Esophagus muscularis mucosa (tissue), 4 donors: ENCODE measurements at regions not wholly inside any gene's neighbourhood (a gene's known extent, or its start where the extent isn't known, plus 50 kb on each side); places are given as distances from the start of the nearest gene placed in this dataset.

Experiments used
- DNase-seq: peaks from one replicate; pipeline ENCODE4 v3.0.0-alpha.2; 2017; ENCODE audit errors: extremely low spot score
- H3K27ac ChIP-seq, 4 donors: fragments of 200-600 bp; sonication (generic); replicated peaks in 1 of 4; 1 replicate in 3 of 4; 2 replicates in 1 of 4; pipeline ENCODE4 v1.5.1; 2016 to 2019; ENCODE audit warnings: mild to moderate bottlenecking in 1 of 4
- H3K27me3 ChIP-seq, 4 donors: fragments of 200-600 bp; sonication (generic); one replicate each; pipeline versions ENCODE4 v1.5.1 to v1.6.0; 2016 to 2019
- H3K36me3 ChIP-seq, 4 donors: fragments of 200-600 bp; sonication (generic); one replicate each; pipeline ENCODE4 v1.5.1; 2016 to 2019
- H3K4me1 ChIP-seq, 4 donors: fragments of 200-600 bp; sonication (generic); one replicate each; pipeline ENCODE4 v1.5.1; 2016 to 2019
- H3K4me3 ChIP-seq, 4 donors: fragments of 200-600 bp; sonication (generic); 1 replicate in 2 of 4; 2 replicates in 2 of 4; pipeline ENCODE4 v1.5.1; 2016 to 2019; ENCODE audit warnings: mild to moderate bottlenecking in 4 of 4, moderate library complexity in 1 of 4
- H3K9me3 ChIP-seq, 4 donors: fragments of 200-600 bp; sonication (generic); 1 replicate in 3 of 4; 2 replicates in 1 of 4; pipeline ENCODE4 v1.5.1; 2016 to 2019
- EP300 ChIP-seq: sonication (generic); formaldehyde crosslinking; IDR thresholded peaks from one replicate; pipeline ENCODE4 v1.6.1; 2017; ENCODE audit warnings: antibody characterized with exemption
- POLR2A ChIP-seq: fragments of 450-650 bp; IDR thresholded peaks from one replicate; pipeline ENCODE4 v1.6.1; 2017; ENCODE audit warnings: antibody characterized with exemption, moderate library complexity, mild to moderate bottlenecking, low read depth
- POLR2AphosphoS5 ChIP-seq, 2 donors: sonication (generic); formaldehyde crosslinking; IDR thresholded peaks; one replicate each; pipeline ENCODE4 v1.6.1; 2017; ENCODE audit warnings: antibody characterized with exemption in 2 of 2
- WGBS: methylation state at CpG from one replicate; pipeline ENCODE4 v1.1.5; 2018; 5-methylcytosine and 5-hydroxymethylcytosine counted together
- intact Hi-C: fragments of 100-400 bp; cut with DNase I; formaldehyde crosslinking; loops from one replicate; pipeline ENCODE4 v1.15.1; 2023
- TF ChIP-seq, protein P1 (sequence below), 3 experiments: fragments of 200-600 bp in 2 of 3; fragments of 450-650 bp in 1 of 3; sonication (generic) in 2 of 3; IDR thresholded peaks; one replicate each; pipeline ENCODE4 v1.5.1; 2017 to 2019; ENCODE audit warnings: antibody characterized with exemption in 3 of 3, mild to moderate bottlenecking in 2 of 3, moderate library complexity in 1 of 3

DNA sequence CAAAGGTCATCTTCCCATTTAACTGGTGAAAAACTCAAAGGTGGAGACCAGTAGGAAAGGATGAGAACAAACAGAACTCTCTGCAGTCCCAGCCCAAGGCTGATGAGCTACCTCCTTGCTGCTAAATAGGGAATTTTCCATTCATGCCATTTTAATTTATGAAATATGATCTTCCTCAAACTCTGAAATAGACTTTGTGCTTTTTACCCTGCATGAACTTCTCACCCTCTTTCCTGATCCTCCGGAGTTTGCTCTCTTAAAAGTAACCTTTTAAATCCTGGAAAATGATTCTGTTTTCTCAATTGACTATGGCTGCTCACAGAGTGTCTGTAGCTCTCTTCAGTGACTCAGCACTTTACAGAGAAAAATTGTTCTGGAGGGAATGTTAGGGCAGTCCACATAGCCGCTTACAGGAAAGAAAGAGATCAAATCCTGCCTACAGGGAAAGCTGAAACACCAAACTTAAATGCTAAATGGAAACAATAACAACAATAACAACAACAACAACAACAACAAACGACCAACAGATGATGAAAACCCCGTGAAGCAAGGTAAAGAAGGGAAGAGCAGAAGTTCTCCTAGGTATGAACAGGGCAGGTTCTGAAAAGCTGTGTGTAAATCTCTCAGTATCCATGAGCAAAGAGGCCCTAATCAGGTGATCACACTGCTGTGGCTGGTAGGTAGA, 79.8 kb upstream of the SESTD1 start:
- 28% methylated on average over 4 of the region's 4 CpGs for WGBS
- intact Hi-C loops = loop anchor here (10.0 kb wide), 1 partner anchor 120 kb away; no protein-coding TSS in a partner anchor
- H3K4me1 ChIP-seq = peaks cover 14 to 60% (median 50%) of the 10 kb centered on the region in 4 donors
- TF ChIP-seq, protein P1, sequence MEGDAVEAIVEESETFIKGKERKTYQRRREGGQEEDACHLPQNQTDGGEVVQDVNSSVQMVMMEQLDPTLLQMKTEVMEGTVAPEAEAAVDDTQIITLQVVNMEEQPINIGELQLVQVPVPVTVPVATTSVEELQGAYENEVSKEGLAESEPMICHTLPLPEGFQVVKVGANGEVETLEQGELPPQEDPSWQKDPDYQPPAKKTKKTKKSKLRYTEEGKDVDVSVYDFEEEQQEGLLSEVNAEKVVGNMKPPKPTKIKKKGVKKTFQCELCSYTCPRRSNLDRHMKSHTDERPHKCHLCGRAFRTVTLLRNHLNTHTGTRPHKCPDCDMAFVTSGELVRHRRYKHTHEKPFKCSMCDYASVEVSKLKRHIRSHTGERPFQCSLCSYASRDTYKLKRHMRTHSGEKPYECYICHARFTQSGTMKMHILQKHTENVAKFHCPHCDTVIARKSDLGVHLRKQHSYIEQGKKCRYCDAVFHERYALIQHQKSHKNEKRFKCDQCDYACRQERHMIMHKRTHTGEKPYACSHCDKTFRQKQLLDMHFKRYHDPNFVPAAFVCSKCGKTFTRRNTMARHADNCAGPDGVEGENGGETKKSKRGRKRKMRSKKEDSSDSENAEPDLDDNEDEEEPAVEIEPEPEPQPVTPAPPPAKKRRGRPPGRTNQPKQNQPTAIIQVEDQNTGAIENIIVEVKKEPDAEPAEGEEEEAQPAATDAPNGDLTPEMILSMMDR (IDR thresholded peaks at IDR 0.05) = peak in 1 of 3 experiments; percentile 11
- no peak for TF ChIP-seq POLR2A
- no peak for TF ChIP-seq POLR2AphosphoS5 (IDR thresholded peaks at IDR 0.05)
- no peak for TF ChIP-seq EP300
- no peaks in the 10 kb centered on the region for H3K36me3 ChIP-seq
- H3K27ac ChIP-seq = peak overlapping the region; percentile 74 to 81 (median 78)
- DNase-seq = no peak
- H3K27me3 ChIP-seq = no peaks in the 10 kb centered on the region
- H3K9me3 ChIP-seq = no peaks in the 10 kb centered on the region
- H3K4me3 ChIP-seq = no peak overlapping the region

DNA sequence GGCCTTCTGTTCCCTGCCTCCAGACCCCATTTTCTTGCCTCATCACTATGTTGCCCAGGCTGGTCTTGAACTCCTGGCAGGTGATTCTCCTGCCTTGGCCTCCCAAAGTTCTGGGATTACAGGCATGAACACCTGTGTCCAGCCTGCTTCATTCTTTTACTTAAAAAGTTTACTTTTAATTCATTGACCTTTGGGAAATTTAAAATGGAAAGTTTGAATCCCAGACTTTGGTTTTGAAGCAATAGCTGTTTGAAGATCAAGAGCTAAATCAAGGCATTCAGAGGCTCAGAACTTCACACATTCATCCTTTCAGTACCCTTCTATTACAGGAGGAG, 79.3 kb upstream of the SESTD1 start:
- no peaks in the 10 kb centered on the region for H3K27me3 ChIP-seq
- TF ChIP-seq EP300 (no peak), POLR2A (no peak), POLR2AphosphoS5 (IDR thresholded peaks at IDR 0.05) (no peak)
- TF ChIP-seq, protein P1 (IDR thresholded peaks at IDR 0.05) = no peak
- H3K4me3 ChIP-seq = no peak overlapping the region
- intact Hi-C loops = loop anchor here (10.0 kb wide), 1 partner anchor 119 kb away; no protein-coding TSS in a partner anchor
- H3K4me1 ChIP-seq = peaks cover 14 to 57% (median 46%) of the 10 kb centered on the region in 4 donors
- DNase-seq = no peak
- H3K9me3 ChIP-seq = no peaks in the 10 kb centered on the region
- no peaks in the 10 kb centered on the region for H3K36me3 ChIP-seq
- peak overlapping the region; percentile 74 to 81 (median 78) for H3K27ac ChIP-seq

DNA sequence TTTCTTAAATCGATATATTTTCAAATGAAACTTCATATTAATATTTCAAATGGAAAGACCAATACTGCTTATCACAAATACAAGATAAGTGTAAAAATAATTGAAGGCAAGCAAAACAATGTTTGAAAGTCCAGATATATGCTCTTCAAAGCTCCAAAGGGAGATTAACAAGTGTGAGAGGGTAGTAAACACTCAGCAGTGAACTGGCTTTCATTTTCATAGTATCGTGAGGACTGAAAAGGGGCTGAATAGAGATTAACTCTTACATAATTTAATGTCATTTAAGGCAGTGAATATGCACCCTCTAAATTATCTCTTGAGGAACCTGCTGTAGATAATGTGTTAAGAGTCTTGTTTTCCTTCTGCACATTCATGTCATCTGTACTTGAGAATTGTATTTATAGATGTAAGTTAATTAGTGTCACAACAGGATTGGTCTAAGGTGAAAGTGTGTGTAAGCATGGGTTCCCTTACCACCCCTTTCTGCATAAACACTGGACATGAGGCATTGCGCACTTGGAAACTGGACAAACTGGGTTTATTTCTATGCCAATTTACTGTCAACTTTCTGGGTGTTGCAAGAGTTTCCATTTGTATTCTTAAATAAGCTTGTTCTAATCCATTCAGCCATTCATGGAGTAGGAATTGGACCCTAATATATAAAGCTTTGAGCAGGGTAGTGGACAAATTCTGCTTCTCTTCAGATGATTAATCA, 76.7 kb upstream of the SESTD1 start:
- Histone ChIP-seq H3K36me3 (no peaks in the 10 kb centered on the region), H3K27me3 (no peaks in the 10 kb centered on the region), H3K9me3 (no peaks in the 10 kb centered on the region), H3K4me3 (no peak overlapping the region), H3K27ac (peak overlapping the region; percentile 51 to 81 (median 62)), H3K4me1 (peaks cover 14 to 77% (median 57%) of the 10 kb centered on the region in 4 donors)
- intact Hi-C loops = loop anchor here (10.0 kb wide), 1 partner anchor 117 kb away; no protein-coding TSS in a partner anchor
- WGBS = 57% methylated on average over 3 of the region's 3 CpGs
- TF ChIP-seq POLR2AphosphoS5 (IDR thresholded peaks at IDR 0.05) (peak; percentile 28 to 42), POLR2A (no peak)
- no peak for DNase-seq

DNA sequence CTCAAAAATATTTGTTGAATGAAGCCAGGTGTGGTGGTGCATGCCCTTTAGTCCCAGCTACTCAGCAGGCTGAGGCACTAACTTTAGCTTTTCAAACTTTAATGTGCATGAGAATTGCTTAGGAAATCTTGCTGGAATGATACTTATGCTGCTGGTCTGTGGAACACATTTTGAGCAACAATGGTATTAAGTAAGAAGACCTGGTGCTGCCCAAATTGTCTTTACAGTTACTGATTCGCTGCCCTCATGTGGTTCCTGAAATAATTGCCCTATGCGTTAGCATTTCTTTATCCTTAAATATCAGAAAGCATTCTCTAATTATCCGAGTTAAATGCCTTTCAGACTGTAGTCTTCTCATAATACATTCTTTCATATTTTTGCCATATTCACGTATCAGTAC, 76.0 kb upstream of the SESTD1 start:
- WGBS = 57% methylated on average over 4 of the region's 4 CpGs
- DNase-seq = no peak
- Histone ChIP-seq H3K4me3 (no peak overlapping the region), H3K4me1 (peaks cover 14 to 77% (median 57%) of the 10 kb centered on the region in 4 donors), H3K27me3 (no peaks in the 10 kb centered on the region), H3K27ac (peak overlapping the region; percentile 36 to 81 (median 56)), H3K36me3 (no peaks in the 10 kb centered on the region), H3K9me3 (no peaks in the 10 kb centered on the region)
- no peak for TF ChIP-seq EP300
- TF ChIP-seq, protein P1 (IDR thresholded peaks at IDR 0.05) = peak in 2 of 3 experiments; percentile 20 to 36
- intact Hi-C loops = loop anchor here (10.0 kb wide), 1 partner anchor 116 kb away; no protein-coding TSS in a partner anchor

DNA sequence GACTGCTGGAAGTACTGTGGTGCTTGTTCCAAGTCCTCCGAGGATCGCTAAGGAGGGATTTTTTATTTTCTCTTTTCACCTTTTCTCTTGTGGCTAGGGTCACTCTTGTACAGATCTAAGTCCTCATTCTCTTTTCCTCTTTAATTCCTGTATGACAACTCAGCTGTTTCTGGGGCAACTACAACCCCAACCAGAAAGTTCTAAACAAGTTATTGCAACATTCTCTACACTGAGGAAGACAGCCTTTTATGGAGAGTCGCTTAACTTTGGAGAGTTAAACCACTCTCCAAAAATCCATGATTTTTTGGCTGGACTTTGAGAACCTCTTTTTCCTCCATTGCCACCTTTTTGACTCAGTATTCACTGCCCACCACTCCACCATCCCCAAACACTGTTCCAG, 74.0 kb upstream of the SESTD1 start:
- no peaks in the 10 kb centered on the region for H3K27me3 ChIP-seq
- H3K4me3 ChIP-seq = no peak overlapping the region
- DNase-seq = no peak
- intact Hi-C loops = loop anchor here (5.0 kb wide), 1 partner anchor 66 kb away; no protein-coding TSS in a partner anchor
- peaks cover 0 to 57% (median 40%) of the 10 kb centered on the region in 4 donors for H3K4me1 ChIP-seq
- no peaks in the 10 kb centered on the region for H3K36me3 ChIP-seq
- H3K27ac ChIP-seq = peak overlapping the region; percentile 13 to 56 (median 28)
- WGBS = 79% methylated on average over 3 of the region's 3 CpGs
- TF ChIP-seq, protein P1 (IDR thresholded peaks at IDR 0.05) = no peak
- TF ChIP-seq POLR2AphosphoS5 (IDR thresholded peaks at IDR 0.05) = peak in 1 of 2 donors; percentile 11
- H3K9me3 ChIP-seq = no peaks in the 10 kb centered on the region
